Ishikawa (cell line): ENCODE measurements at regions not wholly inside any gene's neighbourhood (a gene's known extent, or its start where the extent isn't known, plus 50 kb on each side); places are given as distances from the start of the nearest gene placed in this dataset.

Experiments used
- CEBPB ChIP-seq: IDR thresholded peaks from 2 replicates; pipeline ENCODE4 v1.6.1; 2012
- CREB1 ChIP-seq: IDR thresholded peaks from 2 replicates; pipeline ENCODE4 v1.6.1; 2012; ENCODE audit warnings: low read depth
- EGR1 ChIP-seq: IDR thresholded peaks from 2 replicates; pipeline ENCODE4 v1.6.1; 2012
- EP300 ChIP-seq: IDR thresholded peaks from 2 replicates; pipeline ENCODE4 v1.6.1; 2012; ENCODE audit warnings: borderline replicate concordance
- FOXM1 ChIP-seq: IDR thresholded peaks from 2 replicates; pipeline ENCODE4 v1.6.1; 2012; ENCODE audit warnings: low read depth, borderline replicate concordance
- MAX ChIP-seq: IDR thresholded peaks from 2 replicates; pipeline ENCODE4 v1.6.1; 2012
- NFIC ChIP-seq: IDR thresholded peaks from 2 replicates; pipeline ENCODE4 v1.6.1; 2012
- RAD21 ChIP-seq: IDR thresholded peaks from 2 replicates; pipeline ENCODE4 v1.6.1; 2012; ENCODE audit warnings: low read depth
- REST ChIP-seq: IDR thresholded peaks from 2 replicates; pipeline ENCODE4 v1.6.1; 2012; ENCODE audit warnings: low read depth, mild to moderate bottlenecking
- TAF1 ChIP-seq: IDR thresholded peaks from 2 replicates; pipeline ENCODE4 v1.6.1; 2012; ENCODE audit warnings: low read depth, mild to moderate bottlenecking
- TCF12 ChIP-seq: IDR thresholded peaks from 2 replicates; pipeline ENCODE4 v1.6.1; 2012; ENCODE audit warnings: low read depth
- TEAD4 ChIP-seq: IDR thresholded peaks from 2 replicates; pipeline ENCODE4 v1.6.1; 2012
- USF1 ChIP-seq: IDR thresholded peaks from 2 replicates; pipeline ENCODE4 v1.6.1; 2012
- YY1 ChIP-seq: IDR thresholded peaks from 2 replicates; pipeline ENCODE4 v1.6.1; 2012; ENCODE audit warnings: low read depth
- ZBTB7A ChIP-seq: IDR thresholded peaks from 2 replicates; pipeline ENCODE4 v1.6.1; 2012; ENCODE audit warnings: low read depth

- TF ChIP-seq TEAD4, result no peak
- no peak for TF ChIP-seq REST
- no peak for TF ChIP-seq RAD21
- no peak for TF ChIP-seq EP300
- TF ChIP-seq MAX, result no peak
- TF ChIP-seq TCF12, result no peak
- no peak for TF ChIP-seq FOXM1
These were observed 1639.4 kb upstream of the TENM3 start for GRCh38 chr4:180603791-180604190.

- TF ChIP-seq MAX, result no peak
- no peak for TF ChIP-seq TAF1
- TF ChIP-seq RAD21, result no peak
- TF ChIP-seq TCF12, result no peak
- no peak for TF ChIP-seq TEAD4
- TF ChIP-seq NFIC, result no peak
- TF ChIP-seq CEBPB, result no peak
- TF ChIP-seq CREB1, result no peak
- TF ChIP-seq ZBTB7A, result no peak
- TF ChIP-seq EGR1, result no peak
- TF ChIP-seq FOXM1, result no peak
- TF ChIP-seq YY1, result no peak
- no peak for TF ChIP-seq EP300
- no peak for TF ChIP-seq USF1
- TF ChIP-seq REST, result no peak
These were observed 1632.9 kb upstream of the TENM3 start for GRCh38 chr4:180610324-180610723.

GRCh38 chr4:180615746-180616145, 1627.5 kb upstream of the TENM3 start:
- TF ChIP-seq TEAD4, result no peak
- no peak for TF ChIP-seq TCF12
- TF ChIP-seq FOXM1, result no peak
- no peak for TF ChIP-seq MAX

GRCh38 chr4:180617196-180617595, 1626.0 kb upstream of the TENM3 start:
- no peak for TF ChIP-seq TAF1
- TF ChIP-seq EP300, result no peak
- no peak for TF ChIP-seq YY1
- no peak for TF ChIP-seq FOXM1
- TF ChIP-seq ZBTB7A, result no peak
- no peak for TF ChIP-seq MAX
- TF ChIP-seq USF1, result no peak
- no peak for TF ChIP-seq TEAD4
- TF ChIP-seq CEBPB, result no peak
- no peak for TF ChIP-seq NFIC

- TF ChIP-seq YY1 (no peak), CEBPB (no peak), EGR1 (no peak), FOXM1 (no peak), TAF1 (no peak), TCF12 (no peak), NFIC (no peak), EP300 (no peak), CREB1 (no peak), MAX (no peak), USF1 (no peak), REST (no peak), TEAD4 (no peak), ZBTB7A (no peak), RAD21 (no peak)
These were observed 1624.8 kb upstream of the TENM3 start for GRCh38 chr4:180618396-180618795.
